ENCODE measurements at regions not wholly inside any gene's neighbourhood (a gene's known extent, or its start where the extent isn't known, plus 50 kb on each side); places are given as distances from the start of the nearest gene placed in this dataset.

- TF ChIP-seq CTCF (IDR thresholded peaks at IDR 0.05) (no peak), BHLHE40 (IDR thresholded peaks at IDR 0.05; ENCODE audit: low read depth, low read length) (no peak), POLR2A (IDR thresholded peaks at IDR 0.05; ENCODE audit: low read length) (no peak), ZC3H11A (IDR thresholded peaks at IDR 0.05) (no peak), NR3C1 (IDR thresholded peaks at IDR 0.05) (no peak), CEBPB (IDR thresholded peaks at IDR 0.05) (no peak), HEYL (CRISPR knock-in tag; IDR thresholded peaks at IDR 0.05) (no peak)
Measured at GRCh38 chrX:67347145-67347544, 196.7 kb upstream of the AR start.
